Suprapubic skin (tissue), 4 donors: ENCODE measurements at regions not wholly inside any gene's neighbourhood (a gene's known extent, or its start where the extent isn't known, plus 50 kb on each side); places are given as distances from the start of the nearest gene placed in this dataset.

Source experiments
- CTCF ChIP-seq, 2 donors: fragments of 200-600 bp in 1 of 2; fragments of 450-650 bp in 1 of 2; sonication (generic) in 1 of 2; IDR thresholded peaks; one replicate each; pipeline ENCODE4 v1.5.1; 2016 to 2019; ENCODE audit warnings: antibody characterized with exemption in 2 of 2, mild to moderate bottlenecking in 1 of 2, moderate library complexity in 1 of 2
- EP300 ChIP-seq: sonication (generic); formaldehyde crosslinking; IDR thresholded peaks from one replicate; pipeline ENCODE4 v1.6.1; 2017; ENCODE audit warnings: antibody characterized with exemption
- POLR2A ChIP-seq, 2 donors: fragments of 450-650 bp; IDR thresholded peaks; one replicate each; pipeline ENCODE4 v1.6.1; 2017; ENCODE audit warnings: antibody characterized with exemption in 2 of 2, mild to moderate bottlenecking in 2 of 2, moderate library complexity in 2 of 2
- POLR2AphosphoS5 ChIP-seq, 3 donors: sonication (generic); formaldehyde crosslinking; IDR thresholded peaks; one replicate each; pipeline ENCODE4 v1.6.1; 2017; ENCODE audit warnings: antibody characterized with exemption in 3 of 3

GRCh38 chr13:50707628-50708027 is 135.9 kb downstream of the DLEU7 start:
- TF ChIP-seq POLR2AphosphoS5 (IDR thresholded peaks at IDR 0.05) (no peak), CTCF (IDR thresholded peaks at IDR 0.05) (no peak), POLR2A (IDR thresholded peaks at IDR 0.05) (no peak), EP300 (no peak)
